ENCODE measurements at regions not wholly inside any gene's neighbourhood (a gene's known extent, or its start where the extent isn't known, plus 50 kb on each side); places are given as distances from the start of the nearest gene placed in this dataset.

DNA sequence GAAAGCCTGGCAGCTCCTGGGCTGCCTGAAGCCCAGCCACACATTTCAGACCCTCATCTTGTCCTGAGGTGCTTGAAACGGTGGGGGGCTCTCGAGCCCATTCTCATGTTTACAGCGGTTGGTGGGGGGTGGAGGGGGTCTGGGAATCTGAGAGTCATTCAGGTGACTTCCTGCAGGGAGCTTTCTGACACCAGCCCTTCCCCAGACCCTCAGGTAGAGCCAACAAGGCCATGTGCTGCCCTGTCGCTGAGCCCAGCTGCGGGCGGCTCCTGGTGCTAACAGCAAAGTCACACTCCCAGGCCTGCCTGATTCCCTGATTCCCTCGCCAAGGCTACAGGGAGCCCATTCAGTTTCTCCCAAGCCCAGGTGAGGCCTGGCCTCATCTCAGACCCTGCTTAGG is 324.9 kb upstream of the MEX3C start:
- no peak for TF ChIP-seq CTCF (IDR thresholded peaks at IDR 0.05)
- TF ChIP-seq POLR2A (IDR thresholded peaks at IDR 0.05) = no peak
